ENCODE measurements at regions not wholly inside any gene's neighbourhood (a gene's known extent, or its start where the extent isn't known, plus 50 kb on each side); places are given as distances from the start of the nearest gene placed in this dataset.

GRCh38 chrX:11970578-11971359 is 167.5 kb upstream of the FRMPD4 start:
- ChIA-PET POLR2A (no interaction called here), CTCF (no interaction called here)
- H3K4me1 Mint-ChIP-seq = peaks cover 8% of the 10 kb centered on the region; the same call in 1 of the 2 replicates
- no peaks in the 10 kb centered on the region for H3K9me3 Mint-ChIP-seq
- ATAC-seq = no peak
- H3K4me3 Mint-ChIP-seq = no peak overlapping the region
- no peak for DNase-seq (ENCODE audit: low spot score)
- no peak overlapping the region for H3K27ac Mint-ChIP-seq
- no peaks in the 10 kb centered on the region for H3K36me3 Mint-ChIP-seq
- no peaks in the 10 kb centered on the region for H3K27me3 Mint-ChIP-seq (ENCODE audit: low read depth)
- TF ChIP-seq TEAD4 (CRISPR knock-in tag; IDR thresholded peaks at IDR 0.05) (no peak), EMX1 (CRISPR knock-in tag; IDR thresholded peaks at IDR 0.05) (no peak), ZBTB43 (CRISPR knock-in tag; IDR thresholded peaks at IDR 0.05) (no peak), E2F5 (CRISPR knock-in tag; IDR thresholded peaks at IDR 0.05) (no peak), ZNF396 (CRISPR knock-in tag; IDR thresholded peaks at IDR 0.05; ENCODE audit: borderline replicate concordance) (no peak), PRDM15 (CRISPR knock-in tag; IDR thresholded peaks at IDR 0.05) (no peak), AR (CRISPR knock-in tag; IDR thresholded peaks at IDR 0.05) (no peak)

- DNase-seq (ENCODE audit: low spot score) (no peak), ATAC-seq (no peak)
- ChIA-PET POLR2A (no interaction called here), CTCF (interaction anchor here (1.2 kb wide), 1 partner anchor 32 kb away, joined by 3 read pairs; no protein-coding TSS in a partner anchor)
- H3K36me3 Mint-ChIP-seq = no peaks in the 10 kb centered on the region
- no peak overlapping the region for H3K27ac Mint-ChIP-seq
- H3K4me1 Mint-ChIP-seq = peaks cover 5% of the 10 kb centered on the region; the same call in 1 of the 2 replicates
- no peak overlapping the region for H3K4me3 Mint-ChIP-seq
- no peaks in the 10 kb centered on the region for H3K9me3 Mint-ChIP-seq
- no peaks in the 10 kb centered on the region; the same call in 1 of the 2 replicates for H3K27me3 Mint-ChIP-seq (ENCODE audit: low read depth)
- no peak for TF ChIP-seq ZNF396 (CRISPR knock-in tag; IDR thresholded peaks at IDR 0.05; ENCODE audit: borderline replicate concordance)
- no peak for TF ChIP-seq ATF3 (CRISPR knock-in tag; conservative IDR thresholded peaks at IDR 0.05)
- TF ChIP-seq CTCF (IDR thresholded peaks at IDR 0.05) = no peak
- no peak for TF ChIP-seq ETV6 (CRISPR knock-in tag; IDR thresholded peaks at IDR 0.05)
- TF ChIP-seq RELA (CRISPR knock-in tag; IDR thresholded peaks at IDR 0.05; ENCODE audit: borderline replicate concordance) = no peak
- TF ChIP-seq ARID4B (CRISPR knock-in tag; IDR thresholded peaks at IDR 0.05; ENCODE audit: borderline replicate concordance) = no peak
- no peak for TF ChIP-seq AR (CRISPR knock-in tag; IDR thresholded peaks at IDR 0.05)
- TF ChIP-seq NFE2L1 (CRISPR knock-in tag; IDR thresholded peaks at IDR 0.05) = no peak
- no peak for TF ChIP-seq TEAD4 (CRISPR knock-in tag; IDR thresholded peaks at IDR 0.05)
- TF ChIP-seq SOX15 (CRISPR knock-in tag; IDR thresholded peaks at IDR 0.05) = no peak
Measured at GRCh38 chrX:11976663-11977062, 161.6 kb upstream of the FRMPD4 start.
